ENCODE measurements at regions not wholly inside any gene's neighbourhood (a gene's known extent, or its start where the extent isn't known, plus 50 kb on each side); places are given as distances from the start of the nearest gene placed in this dataset.

DNA sequence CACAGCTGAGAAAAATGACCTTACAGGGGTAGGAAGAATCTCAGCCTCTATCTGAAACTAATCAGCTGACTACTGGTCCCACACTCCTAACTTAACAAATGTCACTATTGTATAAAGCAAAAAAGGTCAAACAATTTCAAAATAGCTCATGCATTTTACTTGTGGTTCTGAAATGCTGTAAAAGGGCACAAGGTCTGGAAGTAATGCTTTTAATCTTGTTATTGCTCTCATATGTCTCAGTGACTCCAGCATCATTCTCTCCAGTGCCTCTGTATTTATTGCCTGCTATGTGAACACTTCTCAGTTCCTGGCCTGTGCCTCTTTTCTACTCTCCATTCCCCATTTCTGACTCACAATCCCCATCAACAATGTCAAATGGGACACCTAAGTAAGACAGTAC, 937.7 kb downstream of the CDH11 start:
- Mint-ChIP-seq H3K4me1 (no peaks in the 10 kb centered on the region), H3K36me3 (ENCODE audit: low read depth) (no peaks in the 10 kb centered on the region), H3K9me3 (peaks cover 11% of the 10 kb centered on the region), H3K4me3 (no peak overlapping the region), H3K27me3 (no peaks in the 10 kb centered on the region), H3K27ac (no peak overlapping the region)
- DNase-seq (no peak), ATAC-seq (ENCODE audit: low read depth) (no peak)
- intact Hi-C loops (cut with micrococcal nuclease) = no loop called here
- TF ChIP-seq CTCF (IDR thresholded peaks at IDR 0.05) = no peak
- CTCF ChIA-PET = no interaction called here
- POLR2A ChIA-PET = no interaction called here

GRCh38 chr16:64182985-64183384, 938.9 kb downstream of the CDH11 start:
- peaks cover 16% of the 10 kb centered on the region for H3K9me3 Mint-ChIP-seq
- no peak for TF ChIP-seq CTCF (IDR thresholded peaks at IDR 0.05)

DNA sequence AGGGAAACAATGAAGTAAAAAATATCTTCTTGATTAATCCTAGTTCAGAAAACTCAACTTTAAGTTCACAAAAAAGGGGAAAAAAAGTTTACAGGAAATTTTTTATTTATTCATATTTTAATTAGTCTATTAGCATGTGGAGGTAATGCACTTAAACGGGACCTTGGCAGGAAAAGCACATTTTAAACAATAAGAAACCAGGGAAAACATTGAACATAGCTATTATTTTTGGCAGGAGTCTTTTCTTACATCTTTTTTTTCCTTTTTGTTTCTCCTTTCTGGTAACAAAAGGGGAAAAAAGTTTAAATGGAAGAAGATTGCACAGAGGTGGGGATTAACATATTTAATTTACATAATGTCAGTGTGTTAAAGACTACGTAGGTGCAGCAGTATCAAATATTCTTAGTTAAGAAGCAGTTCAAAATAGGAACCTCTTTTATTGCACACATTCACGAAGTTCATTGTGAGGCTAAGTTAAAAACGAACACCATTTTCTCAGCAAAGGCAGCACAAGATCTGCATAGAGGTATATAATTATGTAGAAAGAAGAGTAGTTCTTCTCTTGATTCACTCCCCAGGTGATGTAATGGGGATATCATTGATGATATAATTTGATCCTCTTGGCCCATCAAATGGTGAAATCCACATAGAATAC, 940.5 kb downstream of the CDH11 start:
- intact Hi-C loops (cut with micrococcal nuclease) = no loop called here
- ChIA-PET CTCF (no interaction called here), POLR2A (no interaction called here)
- Mint-ChIP-seq H3K36me3 (ENCODE audit: low read depth) (no peaks in the 10 kb centered on the region), H3K9me3 (peaks cover 24% of the 10 kb centered on the region), H3K4me1 (no peaks in the 10 kb centered on the region), H3K27me3 (no peaks in the 10 kb centered on the region), H3K27ac (no peak overlapping the region), H3K4me3 (no peak overlapping the region)
- TF ChIP-seq CTCF (IDR thresholded peaks at IDR 0.05) = no peak
- no peak for DNase-seq
- no peak for ATAC-seq (ENCODE audit: low read depth)

More at GRCh38 chr16:64182985-64183384, 938.9 kb downstream of the CDH11 start:
- Mint-ChIP-seq H3K27me3 (no peaks in the 10 kb centered on the region), H3K4me1 (no peaks in the 10 kb centered on the region), H3K4me3 (no peak overlapping the region), H3K27ac (no peak overlapping the region), H3K36me3 (ENCODE audit: low read depth) (no peaks in the 10 kb centered on the region)
- ChIA-PET POLR2A (no interaction called here), CTCF (no interaction called here)
- no peak for DNase-seq
- no peak for ATAC-seq (ENCODE audit: low read depth)
- intact Hi-C loops (cut with micrococcal nuclease) = no loop called here

- POLR2A ChIA-PET = no interaction called here
- no peaks in the 10 kb centered on the region for H3K27me3 Mint-ChIP-seq
- no peak for ATAC-seq (ENCODE audit: low read depth)
- CTCF ChIA-PET = no interaction called here
- TF ChIP-seq CTCF (IDR thresholded peaks at IDR 0.05) = no peak
- intact Hi-C loops (cut with micrococcal nuclease) = no loop called here
- H3K4me3 Mint-ChIP-seq = no peak overlapping the region
- DNase-seq = no peak
- no peaks in the 10 kb centered on the region for H3K36me3 Mint-ChIP-seq (ENCODE audit: low read depth)
- no peaks in the 10 kb centered on the region for H3K4me1 Mint-ChIP-seq
- peaks cover 24% of the 10 kb centered on the region for H3K9me3 Mint-ChIP-seq
- no peak overlapping the region for H3K27ac Mint-ChIP-seq
Measured at GRCh38 chr16:64180136-64180900, 941.5 kb downstream of the CDH11 start.

GRCh38 chr16:64174327-64174726, 947.5 kb downstream of the CDH11 start:
- H3K4me3 Mint-ChIP-seq = no peak overlapping the region
- POLR2A ChIA-PET = no interaction called here

More at GRCh38 chr16:64174327-64174726, 947.5 kb downstream of the CDH11 start:
- Mint-ChIP-seq H3K9me3 (peaks cover 16% of the 10 kb centered on the region), H3K27me3 (no peaks in the 10 kb centered on the region), H3K4me1 (no peaks in the 10 kb centered on the region), H3K36me3 (ENCODE audit: low read depth) (no peaks in the 10 kb centered on the region), H3K27ac (no peak overlapping the region)
- TF ChIP-seq CTCF (IDR thresholded peaks at IDR 0.05) = no peak
- intact Hi-C loops (cut with micrococcal nuclease) = no loop called here
- CTCF ChIA-PET = no interaction called here
- no peak for DNase-seq
- ATAC-seq (ENCODE audit: low read depth) = no peak

All from activated B cell treated with CpG ODN at 0.5 μM for 24 hours (primary cell).